GM21717 (cell line): ENCODE measurements at regions not wholly inside any gene's neighbourhood (a gene's known extent, or its start where the extent isn't known, plus 50 kb on each side); places are given as distances from the start of the nearest gene placed in this dataset.
A peak's percentile ranks its signal among the peaks of the same experiment; 100 is the strongest.
"Not testable (repeated sequence)": the region's sequence is repeated elsewhere in the genome, so short reads cannot be mapped to it uniquely, and the experiment has no call there.

Source experiments
- ATAC-seq: cut with Tn5 transposase; IDR thresholded peaks from one replicate; pipeline ENCODE4 v1.9.1; 2021; ENCODE audit warnings: mild to moderate bottlenecking, moderate library complexity; ENCODE audit not compliant: unreplicated experiment

- ATAC-seq, result no peak
These were observed 651.5 kb downstream of the TLE1 start for GRCh38 chr9:81037889-81038288.

GRCh38 chr9:81035601-81036000 lies 653.7 kb downstream of the TLE1 start:
- ATAC-seq, result no peak

- no peak for ATAC-seq
These were observed 654.2 kb downstream of the TLE1 start for GRCh38 chr9:81035171-81035570.

- no peak for ATAC-seq
These were observed 656.5 kb downstream of the TLE1 start for GRCh38 chr9:81032831-81033230.

GRCh38 chr9:81032030-81032572 lies 657.2 kb downstream of the TLE1 start:
- ATAC-seq, result peak; percentile 66

GRCh38 chr9:81031422-81032029 lies 657.8 kb downstream of the TLE1 start:
- ATAC-seq, result no peak

GRCh38 chr9:81030027-81030426 lies 659.3 kb downstream of the TLE1 start:
- ATAC-seq, result no peak

- ATAC-seq, result no peak
These were observed 660.8 kb downstream of the TLE1 start for GRCh38 chr9:81028504-81028903.

GRCh38 chr9:81022177-81022576 lies 667.2 kb downstream of the TLE1 start:
- ATAC-seq, result no peak

GRCh38 chr9:81014945-81015344 lies 674.4 kb downstream of the TLE1 start:
- ATAC-seq, result not testable (repeated sequence)

- ATAC-seq, result not testable (repeated sequence)
These were observed 676.2 kb downstream of the TLE1 start for GRCh38 chr9:81013191-81013590.

- no peak for ATAC-seq
These were observed 686.4 kb downstream of the TLE1 start for GRCh38 chr9:81002906-81003305.

- ATAC-seq, result no peak
These were observed 687.1 kb downstream of the TLE1 start for GRCh38 chr9:81002242-81002641.

- no peak for ATAC-seq
These were observed 693.6 kb downstream of the TLE1 start for GRCh38 chr9:80995759-80996158.

- ATAC-seq, result no peak
These were observed 694.5 kb downstream of the TLE1 start for GRCh38 chr9:80994892-80995291.

- not testable (repeated sequence) for ATAC-seq
These were observed 703.8 kb downstream of the TLE1 start for GRCh38 chr9:80985595-80985994.

GRCh38 chr9:80976403-80976802 lies 712.9 kb downstream of the TLE1 start:
- no peak for ATAC-seq

GRCh38 chr9:80970377-80970776 lies 719.0 kb downstream of the TLE1 start:
- ATAC-seq, result not testable (repeated sequence)

GRCh38 chr9:80968611-80969010 lies 720.7 kb downstream of the TLE1 start:
- no peak for ATAC-seq

- ATAC-seq, result no peak
These were observed 724.4 kb downstream of the TLE1 start for GRCh38 chr9:80964914-80965313.

- ATAC-seq, result no peak
These were observed 725.0 kb downstream of the TLE1 start for GRCh38 chr9:80964374-80964773.

GRCh38 chr9:80957801-80958200 lies 731.5 kb downstream of the TLE1 start:
- no peak for ATAC-seq

GRCh38 chr9:80954521-80954920 lies 734.8 kb downstream of the TLE1 start:
- no peak for ATAC-seq
